HepG2 (cell line): ENCODE measurements at regions not wholly inside any gene's neighbourhood (a gene's known extent, or its start where the extent isn't known, plus 50 kb on each side); places are given as distances from the start of the nearest gene placed in this dataset.

Experiments used
- ARID2 ChIP-seq: sonication (generic); formaldehyde crosslinking; IDR thresholded peaks from 2 replicates; pipeline ENCODE4 v1.8.1; 2022; ENCODE audit warnings: mild to moderate bottlenecking, missing genetic modification reagents, borderline replicate concordance
- CCAR2 ChIP-seq: fragments of 200-400 bp; formaldehyde crosslinking; optimal IDR thresholded peaks from 2 replicates; pipeline ENCODE3; 2018; ENCODE audit warnings: low read depth, mild to moderate bottlenecking, low read length, moderate library complexity
- HNF4G ChIP-seq, 2 experiments: sonication (generic) in 1 of 2; formaldehyde crosslinking in 1 of 2; IDR thresholded peaks; 2 replicates each; pipeline versions ENCODE4 v1.4.0 to v1.6.1; 2011 to 2020; ENCODE audit warnings: borderline replicate concordance in 2 of 2, low read depth in 2 of 2, mild to moderate bottlenecking in 2 of 2, low read length in 1 of 2, missing genetic modification reagents in 1 of 2, moderate library complexity in 1 of 2
- MAFK ChIP-seq, 2 experiments: IDR thresholded peaks in 1 of 2; conservative IDR thresholded peaks in 1 of 2; 2 replicates each; pipeline ENCODE4 v1.6.1; 2011; ENCODE audit warnings: improper control_type of control experiment in 2 of 2, low read length in 2 of 2
- NBN ChIP-seq: fragments of 450-650 bp; conservative IDR thresholded peaks from 2 replicates; pipeline ENCODE4 v1.6.1; 2017
- PCBP1 ChIP-seq: fragments of 200-400 bp; formaldehyde crosslinking; IDR thresholded peaks from 2 replicates; pipeline ENCODE4 v1.6.1; 2017; ENCODE audit warnings: mild to moderate bottlenecking, low read depth, low read length, borderline replicate concordance
- SKI ChIP-seq: fragments of 450-650 bp; IDR thresholded peaks from one replicate; pipeline ENCODE4 v1.6.1; 2018; ENCODE audit warnings: mild to moderate bottlenecking; ENCODE audit not compliant: partially characterized antibody
- TAF1 ChIP-seq: sonication (generic); formaldehyde crosslinking; IDR thresholded peaks from 2 replicates; pipeline ENCODE4 v1.4.0; 2020; ENCODE audit warnings: missing genetic modification reagents
- ZBTB2 ChIP-seq: sonication (generic); formaldehyde crosslinking; IDR thresholded peaks from 2 replicates; pipeline ENCODE4 v1.8.0; 2022; ENCODE audit warnings: low read depth, missing genetic modification reagents
- TF ChIP-seq, protein P1 (sequence below): sonication (generic); formaldehyde crosslinking; IDR thresholded peaks from 2 replicates; pipeline ENCODE4 v1.5.0; 2020; ENCODE audit warnings: mild to moderate bottlenecking, missing genetic modification reagents, moderate library complexity

DNA sequence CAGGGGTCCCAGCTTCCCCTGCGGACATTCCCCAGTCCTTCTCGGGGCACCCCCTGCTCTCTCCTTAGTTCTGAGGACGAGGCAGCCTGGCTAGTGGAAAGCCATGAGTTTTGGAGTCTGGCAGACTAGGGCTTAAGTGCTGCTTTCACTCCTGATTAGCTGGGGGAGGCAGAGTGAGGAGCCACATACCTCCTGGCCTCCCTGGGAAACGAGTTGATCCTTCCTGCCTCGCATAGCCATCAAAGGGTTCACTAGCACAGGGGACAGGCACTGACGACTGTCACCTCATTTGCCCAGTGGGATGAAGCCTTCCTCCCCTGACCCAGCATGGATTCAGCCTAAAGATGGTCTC, 402.5 kb downstream of the RPS24 start:
- TF ChIP-seq ZBTB2 (CRISPR knock-in tag) (no peak), NBN (no peak), TAF1 (CRISPR knock-in tag) (no peak), CCAR2 (no peak), HNF4G (IDR thresholded peaks at IDR 0.05; ENCODE audit: borderline replicate concordance, low read depth, low read length) (no peak), HNF4G (CRISPR knock-in tag; IDR thresholded peaks at IDR 0.05; ENCODE audit: borderline replicate concordance, low read depth) (no peak), SKI (no peak), PCBP1 (no peak), MAFK (conservative IDR thresholded peaks at IDR 0.05 in 1 of 2, IDR thresholded peaks at IDR 0.05 in 1 of 2; ENCODE audit: low read length in 2 of 2) (no peak), ARID2 (no peak)
- TF ChIP-seq, protein P1, sequence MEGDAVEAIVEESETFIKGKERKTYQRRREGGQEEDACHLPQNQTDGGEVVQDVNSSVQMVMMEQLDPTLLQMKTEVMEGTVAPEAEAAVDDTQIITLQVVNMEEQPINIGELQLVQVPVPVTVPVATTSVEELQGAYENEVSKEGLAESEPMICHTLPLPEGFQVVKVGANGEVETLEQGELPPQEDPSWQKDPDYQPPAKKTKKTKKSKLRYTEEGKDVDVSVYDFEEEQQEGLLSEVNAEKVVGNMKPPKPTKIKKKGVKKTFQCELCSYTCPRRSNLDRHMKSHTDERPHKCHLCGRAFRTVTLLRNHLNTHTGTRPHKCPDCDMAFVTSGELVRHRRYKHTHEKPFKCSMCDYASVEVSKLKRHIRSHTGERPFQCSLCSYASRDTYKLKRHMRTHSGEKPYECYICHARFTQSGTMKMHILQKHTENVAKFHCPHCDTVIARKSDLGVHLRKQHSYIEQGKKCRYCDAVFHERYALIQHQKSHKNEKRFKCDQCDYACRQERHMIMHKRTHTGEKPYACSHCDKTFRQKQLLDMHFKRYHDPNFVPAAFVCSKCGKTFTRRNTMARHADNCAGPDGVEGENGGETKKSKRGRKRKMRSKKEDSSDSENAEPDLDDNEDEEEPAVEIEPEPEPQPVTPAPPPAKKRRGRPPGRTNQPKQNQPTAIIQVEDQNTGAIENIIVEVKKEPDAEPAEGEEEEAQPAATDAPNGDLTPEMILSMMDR (CRISPR knock-in tag) = no peak
